HG02885 (cell line): ENCODE measurements at regions not wholly inside any gene's neighbourhood (a gene's known extent, or its start where the extent isn't known, plus 50 kb on each side); places are given as distances from the start of the nearest gene placed in this dataset.

Experiments
- ATAC-seq: cut with Tn5 transposase; IDR thresholded peaks from one replicate; pipeline ENCODE4 v1.9.1; 2021; ENCODE audit warnings: mild to moderate bottlenecking; ENCODE audit not compliant: unreplicated experiment, poor library complexity

DNA sequence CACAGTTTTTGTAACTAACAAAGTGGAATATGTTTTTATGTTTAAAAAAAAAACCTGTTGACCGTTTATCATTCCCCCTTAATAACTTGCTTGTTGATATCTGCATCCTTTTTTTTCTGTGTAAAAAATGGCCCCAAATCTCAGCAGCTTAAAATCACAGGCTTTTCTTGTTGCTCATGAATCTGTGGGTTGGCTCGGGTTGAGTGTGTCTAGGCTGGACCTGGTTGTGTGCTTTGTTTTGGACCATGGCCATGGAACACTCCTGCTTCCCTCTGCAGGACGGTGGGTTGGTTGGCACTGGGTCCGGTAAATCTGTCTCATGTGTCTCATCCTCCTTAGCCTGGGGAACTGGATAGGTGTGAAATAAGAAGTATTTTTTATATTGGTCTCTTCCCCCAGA lies 139.0 kb upstream of the LINC00305 start:
- no peak for ATAC-seq

DNA sequence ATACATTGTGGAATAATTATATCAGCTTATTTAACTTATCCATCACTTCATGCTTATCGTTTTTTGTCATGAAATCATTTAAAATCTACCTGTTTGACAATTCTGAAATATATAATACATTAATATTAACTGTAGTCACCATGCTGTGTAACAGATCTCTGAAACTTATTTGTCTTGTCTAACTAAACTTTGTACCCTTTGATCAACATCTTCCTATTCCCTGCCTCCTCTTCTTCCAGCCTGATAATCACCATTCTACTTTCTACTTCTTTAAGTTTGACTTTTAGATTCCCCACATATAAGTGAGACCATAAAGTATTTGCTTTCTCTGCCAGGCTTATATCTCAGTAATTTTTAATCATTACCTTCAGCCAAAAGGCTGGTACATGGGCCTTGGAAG lies 134.2 kb upstream of the LINC00305 start:
- ATAC-seq: no peak

DNA sequence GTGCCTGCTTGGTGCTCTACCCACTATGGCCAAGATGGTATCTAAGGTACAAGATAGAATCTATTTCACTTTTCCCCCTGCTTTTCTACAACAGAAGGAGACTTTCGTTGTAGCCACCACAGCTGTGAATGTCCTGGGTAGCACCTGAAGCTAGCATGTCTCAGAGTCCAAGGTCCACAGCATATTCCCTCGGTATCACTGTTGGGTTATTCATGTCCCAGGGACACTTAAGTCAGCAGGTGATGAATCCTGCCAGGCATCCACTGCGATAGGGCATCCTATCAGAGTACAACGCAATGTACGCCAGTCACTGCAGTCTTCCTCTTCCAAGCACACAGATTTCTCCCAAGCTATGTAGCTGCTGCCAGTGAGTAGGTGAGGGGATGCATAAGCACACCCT lies 129.1 kb upstream of the LINC00305 start:
- no peak for ATAC-seq

DNA sequence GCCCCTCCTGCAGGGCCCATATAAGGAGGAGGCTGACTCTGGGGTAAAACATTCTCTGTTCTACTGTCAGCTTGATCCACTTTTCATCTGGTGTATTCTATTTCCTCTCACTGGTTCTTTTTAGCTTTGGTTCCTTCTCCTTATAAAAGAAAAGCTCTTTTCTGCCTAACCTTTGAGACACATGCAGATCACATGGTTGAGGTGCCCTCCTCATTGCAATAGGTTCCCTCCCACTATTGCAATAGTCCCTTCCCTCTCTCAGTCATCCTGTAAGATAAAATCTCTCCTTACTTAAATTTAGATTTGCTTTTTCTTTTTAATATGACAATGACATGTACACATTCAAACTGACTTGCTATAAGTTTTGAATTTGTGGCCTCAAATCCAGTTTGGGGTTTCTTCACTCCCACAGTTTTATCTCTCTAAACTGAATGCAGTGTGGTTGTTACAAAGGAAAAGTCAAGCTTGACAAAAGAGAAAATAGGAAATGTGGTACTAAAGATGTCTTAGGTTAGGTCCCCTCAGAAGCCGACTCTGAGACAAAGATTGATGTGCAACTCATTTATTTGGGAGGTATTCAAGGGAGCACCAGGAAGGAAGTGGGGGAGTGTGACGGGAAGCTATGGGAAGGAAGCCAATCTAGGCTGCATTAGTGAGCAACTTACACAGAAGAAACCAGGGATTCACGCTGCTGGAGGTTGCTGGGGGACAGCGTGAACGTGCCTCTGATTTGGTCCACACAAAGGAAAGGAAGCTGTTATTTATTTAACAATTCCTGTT lies 127.6 kb upstream of the LINC00305 start:
- no peak for ATAC-seq

DNA sequence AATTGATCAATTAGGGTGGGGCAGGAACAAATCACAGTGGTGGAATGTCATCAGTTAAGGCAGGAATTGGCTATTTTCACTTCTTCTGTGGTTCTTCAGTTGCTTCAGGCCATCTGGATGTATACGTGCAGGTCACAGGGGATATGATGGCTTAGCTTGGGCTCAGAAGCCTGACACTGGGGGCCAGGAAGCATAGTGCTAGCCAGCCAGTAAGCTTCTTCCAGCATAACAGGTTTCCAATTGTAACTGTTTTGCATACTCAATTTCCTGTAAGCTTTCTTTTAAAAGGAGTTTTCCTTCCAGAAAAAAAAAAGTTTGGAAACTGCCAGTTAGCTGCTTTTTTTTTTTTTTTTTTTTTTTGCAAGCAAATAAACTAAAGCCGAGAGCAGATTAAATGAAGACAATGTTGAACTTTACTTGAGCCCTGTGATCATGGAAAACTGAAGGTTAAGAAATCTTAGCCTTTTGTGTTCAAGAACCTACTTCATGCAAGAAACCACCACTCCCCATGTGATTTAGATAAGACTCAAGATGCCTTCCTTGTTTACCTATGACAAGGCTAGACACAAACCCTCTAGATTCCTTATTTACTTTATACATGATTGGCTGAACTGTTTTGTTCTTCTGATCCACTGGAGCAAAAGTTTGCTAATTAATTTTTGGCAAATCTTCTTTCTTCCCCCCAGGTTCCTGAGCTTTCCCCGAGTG lies 126.9 kb upstream of the LINC00305 start:
- ATAC-seq: no peak

DNA sequence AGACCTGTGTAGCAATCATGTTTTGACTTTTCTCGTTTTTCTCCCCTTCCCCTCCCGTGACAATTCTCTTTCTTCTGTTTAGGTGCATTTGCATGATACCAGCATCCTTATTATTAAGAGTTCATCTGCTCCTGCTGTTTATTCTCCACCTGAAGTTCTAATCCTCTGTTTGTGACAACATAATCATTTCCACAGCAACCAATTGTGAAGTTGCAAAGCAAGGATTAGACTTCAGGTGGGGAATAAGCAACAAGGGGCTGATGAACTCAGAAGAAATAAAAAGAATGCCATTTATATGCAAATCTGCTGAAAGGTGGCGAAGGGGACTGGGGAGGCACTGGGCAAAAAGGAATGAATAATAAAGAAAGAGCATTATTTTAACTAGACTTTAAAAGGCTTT lies 124.8 kb upstream of the LINC00305 start:
- ATAC-seq: no peak

DNA sequence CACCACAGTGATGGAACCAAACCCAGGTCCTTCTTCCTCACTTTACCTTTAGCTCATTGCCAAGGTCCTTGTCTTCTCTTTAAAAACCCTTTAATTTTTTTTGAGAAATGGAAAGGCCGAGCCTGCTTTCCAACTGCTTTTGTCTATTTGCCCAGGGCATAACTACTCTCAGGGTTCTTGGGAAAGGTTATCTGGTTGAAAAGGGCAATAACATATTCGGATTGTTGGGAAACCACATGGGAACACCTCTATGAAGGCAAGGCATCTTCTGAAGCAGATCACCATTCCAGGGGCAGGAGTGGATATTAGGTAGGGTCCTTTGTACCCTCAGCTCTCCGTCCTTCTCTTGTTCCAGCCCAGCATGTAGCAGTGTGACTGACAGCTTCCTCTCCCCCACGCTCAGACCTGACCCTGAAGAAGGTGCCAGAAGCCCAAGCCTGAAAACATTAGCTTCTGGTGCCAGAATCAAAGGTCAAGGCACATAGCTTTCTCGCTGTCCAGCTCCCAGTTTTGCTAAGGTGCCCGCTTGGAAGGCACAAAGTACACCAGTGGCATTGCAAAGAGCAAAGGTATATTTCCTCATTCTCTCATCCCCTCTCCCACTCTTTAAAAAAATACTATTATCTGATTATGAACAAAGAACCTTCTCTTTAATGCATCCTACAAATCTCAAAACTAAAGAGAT lies 123.2 kb upstream of the LINC00305 start:
- ATAC-seq: no peak

DNA sequence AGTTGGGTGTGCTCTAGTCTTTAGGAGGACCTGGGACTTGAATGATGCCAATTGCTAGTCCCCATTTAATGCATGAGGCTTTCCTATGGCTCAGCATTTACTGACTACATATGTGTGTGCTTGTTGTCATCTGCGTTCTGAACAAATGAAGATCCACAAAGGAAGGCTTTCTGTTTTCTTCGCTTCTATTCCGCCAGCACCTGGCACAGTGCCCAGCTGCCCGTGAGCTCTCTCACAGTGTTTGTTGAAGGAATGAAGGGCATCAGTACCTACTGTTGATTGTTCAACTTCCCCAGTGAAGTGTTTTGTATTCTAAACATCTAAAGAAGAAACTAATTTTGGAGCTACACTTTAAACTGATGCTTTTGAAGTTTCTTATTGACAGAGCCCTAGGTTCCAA lies 122.4 kb upstream of the LINC00305 start:
- ATAC-seq: no peak

DNA sequence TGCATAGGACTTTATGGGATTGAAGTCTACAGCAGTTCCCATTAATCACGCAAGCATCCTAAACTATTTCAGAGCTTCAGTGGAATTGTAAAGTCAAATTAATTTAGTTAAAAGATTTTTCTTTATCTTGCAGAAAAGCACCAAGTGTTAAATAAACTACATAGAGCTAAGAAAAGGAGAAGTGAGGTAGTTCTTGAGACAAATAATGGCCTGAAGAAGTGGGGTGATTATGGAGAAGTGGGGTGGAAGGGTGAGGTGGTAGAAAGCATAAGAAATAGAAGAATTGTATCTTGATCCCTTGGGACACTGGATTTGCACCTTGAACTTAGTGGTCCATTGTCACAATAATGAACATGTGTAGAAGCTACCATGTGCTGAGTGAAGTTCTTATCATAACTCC lies 121.7 kb upstream of the LINC00305 start:
- ATAC-seq: no peak

DNA sequence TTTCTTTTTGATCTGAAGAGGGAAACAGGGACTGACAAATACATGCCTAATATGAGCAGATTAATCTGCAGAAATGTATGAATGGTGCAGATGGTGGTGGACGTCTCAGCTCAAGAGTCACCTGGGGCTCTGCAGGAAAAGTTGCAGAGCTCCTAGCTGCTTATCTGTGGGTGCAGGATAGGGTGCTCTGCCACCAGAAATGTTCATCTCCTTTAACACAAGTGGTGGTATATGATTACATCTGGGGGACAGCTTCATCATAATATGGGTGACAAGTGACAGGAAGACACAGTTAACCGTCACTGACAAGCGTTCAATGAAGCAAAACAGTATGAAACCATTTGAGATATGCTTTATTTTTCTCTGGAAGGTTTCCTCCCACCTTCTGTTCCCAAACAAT lies 121.2 kb upstream of the LINC00305 start:
- ATAC-seq: no peak

DNA sequence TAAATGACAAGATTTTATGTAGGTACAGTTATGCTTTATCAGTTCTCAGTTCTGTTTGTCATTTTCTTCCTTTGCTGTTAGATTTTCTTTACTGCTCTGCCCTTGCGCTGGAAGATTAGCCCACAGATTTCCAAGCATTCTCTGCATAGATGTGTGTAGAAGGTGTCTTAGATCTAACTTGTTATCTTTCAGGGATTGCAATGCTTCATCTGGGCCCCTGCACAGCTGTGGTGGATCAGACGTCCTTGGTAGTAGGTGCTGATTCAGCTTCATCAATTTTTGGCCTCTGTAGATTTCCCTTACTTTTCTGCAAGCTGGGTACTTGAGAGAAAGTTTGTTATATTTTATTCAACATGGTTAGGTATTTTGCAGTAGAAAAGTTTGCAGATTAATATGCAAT lies 115.3 kb upstream of the LINC00305 start:
- ATAC-seq: no peak

DNA sequence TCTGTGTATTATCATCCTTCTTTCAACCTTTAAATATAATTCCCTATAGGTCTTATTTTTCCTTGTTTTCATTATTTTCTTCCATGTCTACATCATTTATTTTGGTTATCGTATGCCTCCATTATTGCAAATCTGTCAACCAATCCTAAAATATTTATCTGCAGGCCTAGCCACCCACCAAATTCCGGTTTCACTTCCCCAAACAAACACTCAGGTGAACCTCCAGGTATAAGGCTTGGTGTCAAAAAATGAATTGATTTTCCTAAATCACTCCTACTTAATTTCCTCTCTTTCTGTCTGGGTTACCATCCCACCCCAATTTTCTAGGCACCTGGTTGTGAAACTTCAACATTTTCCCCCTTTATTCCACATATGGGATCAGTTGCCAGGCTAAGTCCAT lies 111.9 kb upstream of the LINC00305 start:
- ATAC-seq: no peak

DNA sequence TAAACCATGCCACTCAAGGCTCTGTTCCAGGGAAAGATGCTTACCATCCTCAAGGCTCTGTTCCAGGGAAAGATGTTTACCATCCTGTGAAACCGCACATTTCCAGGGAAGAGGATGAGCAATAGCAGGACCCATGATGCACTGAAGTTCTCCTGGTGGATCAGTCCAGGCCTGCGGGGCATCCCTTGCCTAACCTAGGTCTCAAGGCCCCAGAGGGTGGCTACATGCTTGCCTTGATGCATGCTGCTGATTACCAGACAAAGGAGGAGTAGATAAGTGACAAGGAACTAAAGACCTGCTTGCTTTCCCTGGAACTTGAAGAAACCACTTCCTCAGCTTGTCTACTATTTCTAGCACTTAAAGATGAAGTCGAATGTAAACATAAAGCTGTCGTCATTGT lies 111.0 kb upstream of the LINC00305 start:
- ATAC-seq: no peak

DNA sequence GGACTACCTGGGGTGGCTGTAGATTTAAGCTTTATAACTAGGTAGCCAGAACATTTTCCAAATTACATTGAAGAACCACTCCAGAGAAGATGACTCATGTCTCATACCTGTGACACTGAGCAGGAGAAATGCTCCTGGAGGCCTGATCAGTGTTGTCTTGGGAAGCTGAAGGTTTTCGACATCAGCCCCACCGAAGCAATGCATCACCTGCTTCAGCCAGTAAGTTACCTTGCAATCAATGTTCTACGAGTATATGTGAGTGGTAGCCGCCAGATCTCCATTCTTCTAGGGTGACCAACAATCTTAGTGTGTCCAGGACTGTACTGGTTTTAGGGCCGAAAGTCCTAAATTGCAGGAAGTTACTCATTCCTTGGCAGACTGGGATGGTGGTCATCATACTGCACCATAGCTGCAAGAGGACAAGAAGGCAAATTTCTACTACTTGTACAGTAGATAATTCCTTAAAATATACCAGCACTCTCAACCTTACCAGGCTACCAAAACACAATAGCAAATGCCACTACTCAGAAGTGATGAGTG lies 109.3 kb upstream of the LINC00305 start:
- ATAC-seq: no peak

DNA sequence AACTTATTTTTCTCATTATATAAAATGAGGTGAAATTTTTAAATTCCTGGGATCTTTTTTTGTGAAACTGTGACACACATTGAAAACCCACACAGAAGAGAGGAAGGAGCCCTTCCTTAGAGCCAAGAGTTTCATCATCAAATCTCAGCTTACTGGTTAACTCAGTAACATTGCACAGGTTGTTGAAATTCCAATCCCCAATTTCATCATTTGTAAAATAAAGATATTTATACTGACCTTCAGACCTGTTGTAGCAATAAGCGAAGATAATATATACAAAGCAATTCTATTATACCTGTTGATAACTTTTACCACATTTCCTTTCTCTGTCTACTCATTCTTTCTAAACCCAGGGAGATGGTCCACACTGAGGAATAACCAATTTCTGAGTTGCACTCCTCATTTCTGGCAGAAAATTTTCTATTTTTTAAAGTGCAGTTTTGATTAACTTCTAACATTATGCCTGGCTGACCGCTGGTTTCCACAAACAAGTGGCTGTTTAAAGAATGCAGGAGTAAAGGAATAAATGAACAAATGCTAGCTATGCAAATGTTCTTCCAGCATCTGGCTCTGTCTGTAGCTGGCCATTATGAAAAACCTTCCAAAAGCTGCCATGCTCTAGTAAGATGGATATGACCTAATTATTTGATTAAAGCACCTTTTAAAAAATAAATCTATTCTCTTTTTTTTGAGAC lies 105.7 kb upstream of the LINC00305 start:
- no peak for ATAC-seq

DNA sequence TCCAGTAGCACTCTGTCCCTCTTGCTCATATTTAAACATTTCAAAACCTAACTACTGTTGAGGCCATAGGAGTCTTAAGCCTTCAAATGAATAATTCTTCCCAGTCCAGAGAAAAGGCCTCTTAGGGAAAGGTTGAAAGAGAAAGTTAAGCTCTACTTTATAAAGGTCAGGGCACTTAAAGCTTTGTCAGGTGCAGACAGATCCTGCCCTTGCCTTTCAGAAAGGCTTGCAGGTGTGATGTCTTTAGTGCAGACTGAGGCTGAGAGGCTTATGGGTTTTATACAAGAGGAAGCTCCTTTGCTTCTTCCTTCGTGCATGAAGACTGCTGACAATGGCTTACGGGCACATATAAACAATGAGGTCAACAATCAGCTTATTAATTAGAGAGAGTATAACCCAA lies 105.0 kb upstream of the LINC00305 start:
- ATAC-seq: no peak

DNA sequence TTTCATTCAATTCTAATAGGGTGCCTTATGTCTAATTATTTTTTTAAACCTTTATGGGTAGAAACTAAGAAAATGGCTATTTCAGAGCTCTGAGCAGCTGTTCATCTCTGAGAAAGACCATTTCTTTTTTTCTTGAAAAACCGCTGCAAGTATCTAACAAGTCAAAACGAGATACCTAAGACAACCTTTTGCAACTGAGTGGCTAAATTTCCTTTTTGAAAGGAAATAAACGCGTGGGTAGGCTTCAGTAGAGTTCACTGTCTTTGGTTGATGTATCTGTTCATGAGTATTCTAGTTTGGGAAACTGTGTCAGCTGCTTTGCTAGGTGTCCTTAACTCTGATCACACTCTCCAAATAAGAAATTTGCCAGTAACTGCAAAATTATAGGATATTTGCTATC lies 104.3 kb upstream of the LINC00305 start:
- no peak for ATAC-seq

DNA sequence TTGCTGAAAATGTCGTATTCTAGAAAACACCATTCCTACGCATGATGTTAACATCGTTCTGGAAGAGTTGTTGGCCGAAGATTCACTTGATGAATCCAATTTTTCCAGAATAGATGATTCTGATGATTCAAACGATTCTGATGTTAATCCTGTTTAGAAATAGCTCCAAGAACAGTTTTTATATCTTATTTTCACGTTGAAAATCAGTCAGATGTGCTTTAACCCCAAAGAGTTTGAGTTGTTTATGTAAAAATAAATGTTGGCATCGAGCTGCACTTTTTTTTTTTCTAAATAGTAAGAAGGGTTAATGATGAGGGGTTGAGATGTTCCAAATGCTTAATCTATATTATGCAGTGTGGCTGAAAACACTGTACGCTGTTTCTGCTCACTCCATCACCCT lies 99.9 kb upstream of the LINC00305 start:
- no peak for ATAC-seq

DNA sequence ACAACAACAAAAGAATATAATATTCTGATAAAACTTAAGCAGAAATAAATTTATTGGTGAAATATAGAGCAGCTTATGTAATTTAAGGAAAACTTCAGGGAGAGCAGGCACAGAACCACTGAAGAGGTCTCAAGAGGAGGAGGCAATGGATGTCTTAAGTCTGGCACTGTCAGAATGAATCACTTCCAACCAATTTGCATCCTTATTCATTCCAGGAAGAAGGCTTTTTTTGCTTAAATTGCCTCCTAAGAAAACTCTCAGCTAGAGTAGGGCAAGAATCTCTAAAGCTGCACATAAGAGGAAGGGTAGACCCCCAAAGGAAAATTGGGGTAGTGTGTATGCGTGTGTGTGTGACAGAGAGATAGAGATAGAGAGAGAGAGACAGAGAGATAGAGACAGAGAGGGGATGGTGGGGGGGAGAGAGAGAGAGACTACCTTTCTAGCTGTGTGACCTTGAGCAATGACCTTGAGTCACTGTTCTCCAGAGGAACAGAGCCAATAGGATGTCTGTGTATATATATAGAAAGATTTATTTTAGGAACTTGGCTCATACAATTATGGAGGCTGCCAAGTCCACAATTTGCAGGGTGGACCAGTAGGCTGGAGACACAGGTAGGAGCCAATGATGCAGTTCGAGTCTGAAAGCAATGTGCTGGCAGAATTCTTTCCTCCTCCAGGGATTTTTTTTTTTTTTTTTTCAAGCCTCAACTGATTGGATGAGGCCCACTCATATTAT lies 96.4 kb upstream of the LINC00305 start:
- no peak for ATAC-seq

DNA sequence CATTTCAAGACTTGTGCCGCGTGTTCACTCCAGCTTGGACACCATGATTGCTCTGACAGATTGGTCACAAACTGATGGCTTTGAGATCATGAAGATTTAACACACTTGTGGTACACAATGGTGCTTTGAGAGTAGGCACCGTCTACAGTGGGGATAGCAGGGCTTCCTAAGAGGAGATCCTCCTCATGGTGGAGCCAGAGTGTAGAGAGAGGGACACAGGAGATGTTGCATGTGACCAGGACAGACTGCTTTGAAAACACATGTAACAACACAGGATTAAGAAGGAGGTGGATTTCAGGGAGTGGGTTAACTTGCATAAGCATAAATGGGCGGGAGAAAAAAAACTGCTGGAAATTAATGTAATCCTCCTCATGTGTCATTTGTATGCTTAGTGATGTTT lies 95.7 kb upstream of the LINC00305 start:
- no peak for ATAC-seq
